ENCODE measurements at regions not wholly inside any gene's neighbourhood (a gene's known extent, or its start where the extent isn't known, plus 50 kb on each side); places are given as distances from the start of the nearest gene placed in this dataset.

- no peak overlapping the region for H3K4me3 ChIP-seq (ENCODE audit: low read depth, low read length)
- no peaks in the 10 kb centered on the region for H3K9me3 ChIP-seq (ENCODE audit: control insufficient read depth, insufficient read depth, low read length)
- H3K27ac ChIP-seq (ENCODE audit: low read depth, low read length), result no peak overlapping the region
- no peak for DNase-seq (ENCODE audit: low read depth in 4 of 6, low spot score in 6 of 6)
- no peaks in the 10 kb centered on the region for H3K27me3 ChIP-seq (ENCODE audit: control insufficient read depth, insufficient read depth, low read length)
- H3K4me1 ChIP-seq (ENCODE audit: control insufficient read depth, insufficient read depth, low read length), result no peaks in the 10 kb centered on the region
- no CpG with 5 or more reads among the region's 2 CpGs for WGBS (ENCODE audit: insufficient coverage)
- no peaks in the 10 kb centered on the region for H3K36me3 ChIP-seq (ENCODE audit: control insufficient read depth, insufficient read depth, low read length)
Measured at GRCh38 chr3:67765575-67765974, 111.2 kb upstream of the SUCLG2 start.

- DNase-seq (ENCODE audit: low read depth in 4 of 6, low spot score in 6 of 6), result peak in 1 of 6 donors; percentile 50
- Histone ChIP-seq H3K4me3 (ENCODE audit: low read depth, low read length) (no peak overlapping the region), H3K27ac (ENCODE audit: low read depth, low read length) (no peak overlapping the region), H3K4me1 (ENCODE audit: control insufficient read depth, insufficient read depth, low read length) (no peaks in the 10 kb centered on the region), H3K9me3 (ENCODE audit: control insufficient read depth, insufficient read depth, low read length) (no peaks in the 10 kb centered on the region), H3K27me3 (ENCODE audit: control insufficient read depth, insufficient read depth, low read length) (no peaks in the 10 kb centered on the region), H3K36me3 (ENCODE audit: control insufficient read depth, insufficient read depth, low read length) (no peaks in the 10 kb centered on the region)
- no CpG with 5 or more reads among the region's 1 CpG for WGBS (ENCODE audit: insufficient coverage)
Measured at GRCh38 chr3:67745296-67745695, 90.9 kb upstream of the SUCLG2 start.

GRCh38 chr3:67744699-67745098, 90.3 kb upstream of the SUCLG2 start:
- no peaks in the 10 kb centered on the region for H3K4me1 ChIP-seq (ENCODE audit: control insufficient read depth, insufficient read depth, low read length)
- no peaks in the 10 kb centered on the region for H3K9me3 ChIP-seq (ENCODE audit: control insufficient read depth, insufficient read depth, low read length)
- no peak overlapping the region for H3K27ac ChIP-seq (ENCODE audit: low read depth, low read length)
- H3K4me3 ChIP-seq (ENCODE audit: low read depth, low read length), result no peak overlapping the region
- no peak for DNase-seq (ENCODE audit: low read depth in 4 of 6, low spot score in 6 of 6)
- no peaks in the 10 kb centered on the region for H3K36me3 ChIP-seq (ENCODE audit: control insufficient read depth, insufficient read depth, low read length)
- no peaks in the 10 kb centered on the region for H3K27me3 ChIP-seq (ENCODE audit: control insufficient read depth, insufficient read depth, low read length)

GRCh38 chr3:67739851-67740250, 85.4 kb upstream of the SUCLG2 start:
- no peaks in the 10 kb centered on the region for H3K4me1 ChIP-seq (ENCODE audit: control insufficient read depth, insufficient read depth, low read length)
- H3K4me3 ChIP-seq (ENCODE audit: low read depth, low read length), result no peak overlapping the region
- DNase-seq (ENCODE audit: low read depth in 4 of 6, low spot score in 6 of 6), result no peak
- H3K9me3 ChIP-seq (ENCODE audit: control insufficient read depth, insufficient read depth, low read length), result no peaks in the 10 kb centered on the region
- H3K36me3 ChIP-seq (ENCODE audit: control insufficient read depth, insufficient read depth, low read length), result no peaks in the 10 kb centered on the region
- no peak overlapping the region for H3K27ac ChIP-seq (ENCODE audit: low read depth, low read length)
- H3K27me3 ChIP-seq (ENCODE audit: control insufficient read depth, insufficient read depth, low read length), result no peaks in the 10 kb centered on the region

- Histone ChIP-seq H3K27me3 (ENCODE audit: control insufficient read depth, insufficient read depth, low read length) (no peaks in the 10 kb centered on the region), H3K36me3 (ENCODE audit: control insufficient read depth, insufficient read depth, low read length) (no peaks in the 10 kb centered on the region), H3K27ac (ENCODE audit: low read depth, low read length) (no peak overlapping the region), H3K9me3 (ENCODE audit: control insufficient read depth, insufficient read depth, low read length) (no peaks in the 10 kb centered on the region), H3K4me1 (ENCODE audit: control insufficient read depth, insufficient read depth, low read length) (no peaks in the 10 kb centered on the region), H3K4me3 (ENCODE audit: low read depth, low read length) (no peak overlapping the region)
- no peak for DNase-seq (ENCODE audit: low read depth in 4 of 6, low spot score in 6 of 6)
- WGBS (ENCODE audit: insufficient coverage), result 81% methylated on average over 6 of the region's 9 CpGs
Measured at GRCh38 chr3:67737906-67738865, 83.8 kb upstream of the SUCLG2 start.

- H3K36me3 ChIP-seq (ENCODE audit: control insufficient read depth, insufficient read depth, low read length), result no peaks in the 10 kb centered on the region
- H3K9me3 ChIP-seq (ENCODE audit: control insufficient read depth, insufficient read depth, low read length), result no peaks in the 10 kb centered on the region
- no peak overlapping the region for H3K4me3 ChIP-seq (ENCODE audit: low read depth, low read length)
- DNase-seq (ENCODE audit: low read depth in 4 of 6, low spot score in 6 of 6), result peak in 1 of 6 donors; percentile 43
- H3K4me1 ChIP-seq (ENCODE audit: control insufficient read depth, insufficient read depth, low read length), result no peaks in the 10 kb centered on the region
- WGBS (ENCODE audit: insufficient coverage), result no CpG with 5 or more reads among the region's 1 CpG
- no peaks in the 10 kb centered on the region for H3K27me3 ChIP-seq (ENCODE audit: control insufficient read depth, insufficient read depth, low read length)
- no peak overlapping the region for H3K27ac ChIP-seq (ENCODE audit: low read depth, low read length)
Measured at GRCh38 chr3:67737140-67737539, 82.7 kb upstream of the SUCLG2 start.

- WGBS (ENCODE audit: insufficient coverage), result no CpG with 5 or more reads among the region's 3 CpGs
- DNase-seq (ENCODE audit: low read depth in 4 of 6, low spot score in 6 of 6), result no peak
Measured at GRCh38 chr3:67733269-67733950, 79.0 kb upstream of the SUCLG2 start.

GRCh38 chr3:67724434-67724833, 70.0 kb upstream of the SUCLG2 start:
- Histone ChIP-seq H3K36me3 (ENCODE audit: control insufficient read depth, insufficient read depth, low read length) (no peaks in the 10 kb centered on the region), H3K4me1 (ENCODE audit: control insufficient read depth, insufficient read depth, low read length) (no peaks in the 10 kb centered on the region), H3K27ac (ENCODE audit: low read depth, low read length) (no peak overlapping the region), H3K27me3 (ENCODE audit: control insufficient read depth, insufficient read depth, low read length) (no peaks in the 10 kb centered on the region), H3K4me3 (ENCODE audit: low read depth, low read length) (no peak overlapping the region), H3K9me3 (ENCODE audit: control insufficient read depth, insufficient read depth, low read length) (peaks cover 2% of the 10 kb centered on the region)
- DNase-seq (ENCODE audit: low read depth in 4 of 6, low spot score in 6 of 6), result no peak
- WGBS (ENCODE audit: insufficient coverage), result no CpG with 5 or more reads among the region's 2 CpGs

More at GRCh38 chr3:67733269-67733950, 79.0 kb upstream of the SUCLG2 start:
- Histone ChIP-seq H3K27me3 (ENCODE audit: control insufficient read depth, insufficient read depth, low read length) (no peaks in the 10 kb centered on the region), H3K9me3 (ENCODE audit: control insufficient read depth, insufficient read depth, low read length) (no peaks in the 10 kb centered on the region), H3K36me3 (ENCODE audit: control insufficient read depth, insufficient read depth, low read length) (no peaks in the 10 kb centered on the region), H3K4me3 (ENCODE audit: low read depth, low read length) (no peak overlapping the region), H3K27ac (ENCODE audit: low read depth, low read length) (no peak overlapping the region), H3K4me1 (ENCODE audit: control insufficient read depth, insufficient read depth, low read length) (no peaks in the 10 kb centered on the region)

- WGBS (ENCODE audit: insufficient coverage), result no CpG with 5 or more reads among the region's 1 CpG
- H3K27me3 ChIP-seq (ENCODE audit: control insufficient read depth, insufficient read depth, low read length), result no peaks in the 10 kb centered on the region
- H3K27ac ChIP-seq (ENCODE audit: low read depth, low read length), result no peak overlapping the region
- DNase-seq (ENCODE audit: low read depth in 4 of 6, low spot score in 6 of 6), result no peak
- H3K4me3 ChIP-seq (ENCODE audit: low read depth, low read length), result no peak overlapping the region
- no peaks in the 10 kb centered on the region for H3K36me3 ChIP-seq (ENCODE audit: control insufficient read depth, insufficient read depth, low read length)
- H3K4me1 ChIP-seq (ENCODE audit: control insufficient read depth, insufficient read depth, low read length), result no peaks in the 10 kb centered on the region
- H3K9me3 ChIP-seq (ENCODE audit: control insufficient read depth, insufficient read depth, low read length), result peaks cover 2% of the 10 kb centered on the region
Measured at GRCh38 chr3:67723863-67724262, 69.5 kb upstream of the SUCLG2 start.

- no peak overlapping the region for H3K4me3 ChIP-seq (ENCODE audit: low read depth, low read length)
- H3K9me3 ChIP-seq (ENCODE audit: control insufficient read depth, insufficient read depth, low read length), result no peaks in the 10 kb centered on the region
- no peaks in the 10 kb centered on the region for H3K4me1 ChIP-seq (ENCODE audit: control insufficient read depth, insufficient read depth, low read length)
- H3K36me3 ChIP-seq (ENCODE audit: control insufficient read depth, insufficient read depth, low read length), result no peaks in the 10 kb centered on the region
- no peak for DNase-seq (ENCODE audit: low read depth in 4 of 6, low spot score in 6 of 6)
- no peak overlapping the region for H3K27ac ChIP-seq (ENCODE audit: low read depth, low read length)
- H3K27me3 ChIP-seq (ENCODE audit: control insufficient read depth, insufficient read depth, low read length), result no peaks in the 10 kb centered on the region
- WGBS (ENCODE audit: insufficient coverage), result no CpG with 5 or more reads among the region's 3 CpGs
Measured at GRCh38 chr3:67719333-67719732, 64.9 kb upstream of the SUCLG2 start.

Data from spinal cord (tissue), 9 donors.